ENCODE measurements at regions not wholly inside any gene's neighbourhood (a gene's known extent, or its start where the extent isn't known, plus 50 kb on each side); places are given as distances from the start of the nearest gene placed in this dataset.
"Not testable (repeated sequence)": the region's sequence is repeated elsewhere in the genome, so short reads cannot be mapped to it uniquely, and the experiment has no call there.

- not testable (repeated sequence) for DNase-seq (ENCODE audit: low read depth)
Observed at GRCh38 chr7:65797086-65797485, 75.8 kb upstream of the VKORC1L1 start.

GRCh38 chr7:65797566-65797965 lies 75.3 kb upstream of the VKORC1L1 start:
- DNase-seq (ENCODE audit: low read depth): not testable (repeated sequence)

- peak; percentile 12 for DNase-seq (ENCODE audit: low read depth)
Observed at GRCh38 chr7:65798111-65799075, 74.5 kb upstream of the VKORC1L1 start.

- not testable (repeated sequence) for DNase-seq (ENCODE audit: low read depth)
Observed at GRCh38 chr7:65800191-65800590, 72.7 kb upstream of the VKORC1L1 start.

- no peak for DNase-seq (ENCODE audit: low read depth)
Observed at GRCh38 chr7:65800890-65801341, 72.0 kb upstream of the VKORC1L1 start.

GRCh38 chr7:65804887-65805286 lies 68.0 kb upstream of the VKORC1L1 start:
- no peak for DNase-seq (ENCODE audit: low read depth)

- DNase-seq (ENCODE audit: low read depth): not testable (repeated sequence)
Observed at GRCh38 chr7:65807067-65807466, 65.8 kb upstream of the VKORC1L1 start.

GRCh38 chr7:65809259-65809981 lies 63.5 kb upstream of the VKORC1L1 start:
- no peak for DNase-seq (ENCODE audit: low read depth)

- DNase-seq (ENCODE audit: low read depth): no peak
Observed at GRCh38 chr7:65809982-65810288, 62.9 kb upstream of the VKORC1L1 start.

- DNase-seq (ENCODE audit: low read depth): no peak
Observed at GRCh38 chr7:65812281-65812680, 60.6 kb upstream of the VKORC1L1 start.

GRCh38 chr7:65814556-65815167 lies 58.2 kb upstream of the VKORC1L1 start:
- not testable (repeated sequence) for DNase-seq (ENCODE audit: low read depth)

GRCh38 chr7:65820287-65820950 lies 52.5 kb upstream of the VKORC1L1 start:
- no peak for DNase-seq (ENCODE audit: low read depth)
